ENCODE measurements at regions not wholly inside any gene's neighbourhood (a gene's known extent, or its start where the extent isn't known, plus 50 kb on each side); places are given as distances from the start of the nearest gene placed in this dataset.
"Not testable (repeated sequence)": the region's sequence is repeated elsewhere in the genome, so short reads cannot be mapped to it uniquely, and the experiment has no call there.

GRCh38 chr21:22356663-22357062, 1358.5 kb downstream of the NCAM2 start:
- Histone ChIP-seq H3K4me1 (ENCODE audit: control insufficient read depth, insufficient read depth, low read length) (no peaks in the 10 kb centered on the region), H3K9me3 (ENCODE audit: control insufficient read depth, insufficient read depth, low read depth, low read length) (no peaks in the 10 kb centered on the region), H3K4me3 (ENCODE audit: low read depth in 2 of 2, low read length in 2 of 2) (no peak overlapping the region), H3K27me3 (ENCODE audit: control insufficient read depth, insufficient read depth, low read length) (no peaks in the 10 kb centered on the region), H3K27ac (ENCODE audit: low read length) (no peak overlapping the region), H3K36me3 (ENCODE audit: control insufficient read depth, insufficient read depth, low read length) (no peaks in the 10 kb centered on the region)
- ChIA-PET CTCF (no interaction called here), POLR2A (no interaction called here)
- DNase-seq (ENCODE audit: low read depth, low spot score) (no peak), ATAC-seq (no peak)
- intact Hi-C loops (cut with micrococcal nuclease; ENCODE audit: unreplicated experiment) = no loop called here
- no peak for TF ChIP-seq CTCF (IDR thresholded peaks at IDR 0.05)
- no peak for TF ChIP-seq SIN3A (IDR thresholded peaks at IDR 0.05; ENCODE audit: borderline replicate concordance, insufficient read depth, low read depth, low read length)
- TF ChIP-seq POLR2AphosphoS5 (IDR thresholded peaks at IDR 0.05; ENCODE audit: low read depth, low read length) = no peak
- TF ChIP-seq REST (IDR thresholded peaks at IDR 0.05; ENCODE audit: insufficient read depth in 1 of 2, low read depth in 2 of 2, low read length in 1 of 2) = no peak
- no peak for TF ChIP-seq TCF7L2 (IDR thresholded peaks at IDR 0.05; ENCODE audit: low read depth, low read length)
- no TSS peak for BruUV-seq (replicated peaks)
- in situ Hi-C loops (cut with HindIII; ENCODE audit: low pct_unique_long_range_greater_than_20kb, low sequenced_read_pairs) = no loop called here

- CTCF ChIA-PET; H3K4me3 ChIP-seq (ENCODE audit: low read depth in 2 of 2, low read length in 2 of 2); H3K27ac ChIP-seq (ENCODE audit: low read length); H3K4me1 ChIP-seq (ENCODE audit: control insufficient read depth, insufficient read depth, low read length); DNase-seq (ENCODE audit: low read depth, low spot score); BruUV-seq (replicated peaks); in situ Hi-C loops (cut with HindIII; ENCODE audit: low pct_unique_long_range_greater_than_20kb, low sequenced_read_pairs); H3K36me3 ChIP-seq (ENCODE audit: control insufficient read depth, insufficient read depth, low read length); intact Hi-C loops (cut with micrococcal nuclease; ENCODE audit: unreplicated experiment); H3K27me3 ChIP-seq (ENCODE audit: control insufficient read depth, insufficient read depth, low read length); H3K9me3 ChIP-seq (ENCODE audit: control insufficient read depth, insufficient read depth, low read depth, low read length); ATAC-seq; POLR2A ChIA-PET: not testable (repeated sequence)
These were observed 1361.4 kb downstream of the NCAM2 start for GRCh38 chr21:22359599-22359998.

- CTCF ChIA-PET = no interaction called here
These were observed 1365.3 kb downstream of the NCAM2 start for GRCh38 chr21:22363504-22363903.

More at GRCh38 chr21:22363504-22363903, 1365.3 kb downstream of the NCAM2 start:
- in situ Hi-C loops (cut with HindIII; ENCODE audit: low pct_unique_long_range_greater_than_20kb, low sequenced_read_pairs) (no loop called here), intact Hi-C loops (cut with micrococcal nuclease; ENCODE audit: unreplicated experiment) (no loop called here)
- BruUV-seq (replicated peaks) = no TSS peak
- H3K4me1 ChIP-seq (ENCODE audit: control insufficient read depth, insufficient read depth, low read length) = no peaks in the 10 kb centered on the region
- H3K36me3 ChIP-seq (ENCODE audit: control insufficient read depth, insufficient read depth, low read length) = no peaks in the 10 kb centered on the region
- H3K9me3 ChIP-seq (ENCODE audit: control insufficient read depth, insufficient read depth, low read depth, low read length) = no peaks in the 10 kb centered on the region
- DNase-seq (ENCODE audit: low read depth, low spot score) = no peak
- TF ChIP-seq REST (IDR thresholded peaks at IDR 0.05; ENCODE audit: insufficient read depth in 1 of 2, low read depth in 2 of 2, low read length in 1 of 2) = no peak
- no peak for TF ChIP-seq SIN3A (IDR thresholded peaks at IDR 0.05; ENCODE audit: borderline replicate concordance, insufficient read depth, low read depth, low read length)
- TF ChIP-seq TCF7L2 (IDR thresholded peaks at IDR 0.05; ENCODE audit: low read depth, low read length) = no peak
- no peak for TF ChIP-seq POLR2AphosphoS5 (IDR thresholded peaks at IDR 0.05; ENCODE audit: low read depth, low read length)
- TF ChIP-seq CTCF (IDR thresholded peaks at IDR 0.05) = no peak
- ATAC-seq = no peak
- no peak overlapping the region for H3K4me3 ChIP-seq (ENCODE audit: low read depth in 2 of 2, low read length in 2 of 2)
- H3K27me3 ChIP-seq (ENCODE audit: control insufficient read depth, insufficient read depth, low read length) = no peaks in the 10 kb centered on the region
- POLR2A ChIA-PET = no interaction called here
- H3K27ac ChIP-seq (ENCODE audit: low read length) = no peak overlapping the region

Data from Panc1 (cell line).